ENCODE measurements at regions not wholly inside any gene's neighbourhood (a gene's known extent, or its start where the extent isn't known, plus 50 kb on each side); places are given as distances from the start of the nearest gene placed in this dataset.

DNA sequence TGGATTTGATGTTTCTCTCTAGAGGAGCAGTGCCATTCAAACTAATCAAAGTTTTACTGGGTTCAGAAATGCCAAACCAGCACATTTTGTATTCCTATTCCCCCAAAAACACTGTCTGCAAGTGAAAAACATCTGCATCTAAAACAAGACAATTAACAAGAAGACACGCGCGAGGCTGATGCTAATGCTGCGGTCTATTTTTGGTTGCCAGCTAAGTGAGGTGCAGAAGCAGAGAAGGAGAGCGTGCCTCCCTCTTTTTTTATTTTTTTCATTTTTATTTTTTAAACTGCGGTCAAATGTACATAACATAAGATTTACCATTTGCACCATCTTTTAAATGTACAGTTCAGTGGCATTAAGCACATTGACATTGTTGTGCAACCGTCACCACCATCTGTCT, 641.1 kb downstream of the DHX35 start:
- Histone ChIP-seq H2AK5ac (ENCODE audit: low read depth, low read length) (no peak overlapping the region), H3K4me3 (ENCODE audit: extremely low read depth in 1 of 4, insufficient read depth in 2 of 4, low read depth in 3 of 4, low read length in 4 of 4) (no peak overlapping the region), H3K4me1 (replicated peaks in 1 of 4; ENCODE audit: control insufficient read depth in 3 of 4, insufficient read depth in 4 of 4, low read length in 3 of 4) (no peaks in the 10 kb centered on the region), H3K14ac (ENCODE audit: insufficient read length) (no peak overlapping the region), H4K5ac (ENCODE audit: insufficient read length, low read depth, low read length) (no peak overlapping the region), H3K9me3 (ENCODE audit: insufficient read depth in 2 of 2, low read depth in 1 of 2, low read length in 1 of 2) (no peaks in the 10 kb centered on the region), H2BK120ac (replicated peaks; ENCODE audit: low read depth, low read length) (no peak overlapping the region), H3K27ac (ENCODE audit: low read depth, low read length) (no peak overlapping the region), H2BK15ac (ENCODE audit: low read length) (no peak overlapping the region), H3K27me3 (replicated peaks in 1 of 4; ENCODE audit: control insufficient read depth in 3 of 4, extremely low read depth in 1 of 4, insufficient read depth in 3 of 4, low read length in 3 of 4) (no peaks in the 10 kb centered on the region), H3K79me2 (ENCODE audit: control insufficient read depth in 1 of 2, insufficient read depth in 2 of 2, low read length in 2 of 2) (no peaks in the 10 kb centered on the region), H2BK5ac (ENCODE audit: low read depth, low read length) (no peak overlapping the region), H4K20me1 (replicated peaks in 1 of 2; ENCODE audit: control insufficient read depth in 1 of 2, insufficient read depth in 2 of 2, low read length in 2 of 2) (no peaks in the 10 kb centered on the region), H3K4me2 (ENCODE audit: insufficient read depth in 1 of 2, low read depth in 2 of 2, low read length in 2 of 2) (no peak overlapping the region), H2BK20ac (ENCODE audit: low read length) (no peak overlapping the region), H3K23ac (ENCODE audit: insufficient read length) (no peak overlapping the region), H2AFZ (ENCODE audit: low read length) (no peak overlapping the region), H3K9ac (replicated peaks in 1 of 4; ENCODE audit: extremely low read depth in 1 of 4, low read depth in 3 of 4, low read length in 3 of 4) (no peak overlapping the region), H3K79me1 (ENCODE audit: low read depth, low read length) (no peaks in the 10 kb centered on the region), H3K56ac (replicated peaks; ENCODE audit: insufficient read length, low read depth, low read length) (no peak overlapping the region), H2BK12ac (ENCODE audit: low read depth, low read length) (no peak overlapping the region), H3K36me3 (ENCODE audit: control insufficient read depth in 2 of 4, insufficient read depth in 4 of 4, low read length in 3 of 4) (no peaks in the 10 kb centered on the region), H4K91ac (replicated peaks; ENCODE audit: insufficient read length, low read length) (no peak overlapping the region), H3K18ac (ENCODE audit: extremely low read depth, low read length) (no peak overlapping the region), H4K8ac (ENCODE audit: extremely low read depth, insufficient read depth, low read length) (no peak overlapping the region), H3K4ac (replicated peaks; ENCODE audit: insufficient read length, low read depth, low read length) (no peak overlapping the region), H3K23me2 (ENCODE audit: low read depth, low read length) (no peaks in the 10 kb centered on the region; the same call in 1 of the 2 replicates)
- TF ChIP-seq YY1 (IDR thresholded peaks at IDR 0.05; ENCODE audit: low read depth, low read length) (no peak), TAF7 (optimal IDR thresholded peaks at IDR 0.05; ENCODE audit: borderline replicate concordance, low read depth, low read length) (no peak), TBP (IDR thresholded peaks at IDR 0.05; ENCODE audit: low read depth, low read length) (no peak), POLR2A (IDR thresholded peaks at IDR 0.05; ENCODE audit: control extremely low read depth in 1 of 2, low read depth in 2 of 2, low read length in 2 of 2) (no peak)
- 89% methylated on average over 7 of the region's 7 CpGs; no CpG with 5 or more reads in 1 of the 2 experiments for WGBS, 2 experiments (ENCODE audit: extremely low coverage in 1 of 2, insufficient coverage in 1 of 2, insufficient read length in 1 of 2, insufficient replicate concordance in 2 of 2, low coverage in 1 of 2, low lambda C conversion rate in 2 of 2, missing lambda C conversion rate in 1 of 2)
- FAIRE-seq (no peak), DNase-seq (ENCODE audit: low read depth in 1 of 2, low spot score in 2 of 2) (no peak)
- CTCF ChIA-PET (ENCODE audit: partially characterized antibody) = interaction anchor here (0.8 to 1.3 kb wide), 2 partner anchors 271 to 339 kb away, joined by 3 to 4 read pairs; no protein-coding TSS in a partner anchor
- POLR2A ChIA-PET (ENCODE audit: partially characterized antibody) = no interaction called here
